ENCODE measurements at regions not wholly inside any gene's neighbourhood (a gene's known extent, or its start where the extent isn't known, plus 50 kb on each side); places are given as distances from the start of the nearest gene placed in this dataset.

GRCh38 chr6:95469511-95469910 lies 107.8 kb upstream of the MANEA start:
- no peak for TF ChIP-seq POLR2A (IDR thresholded peaks at IDR 0.05)
- no peak for TF ChIP-seq CTCF (IDR thresholded peaks at IDR 0.05)

All from testis (tissue), 2 donors.